ENCODE measurements at regions not wholly inside any gene's neighbourhood (a gene's known extent, or its start where the extent isn't known, plus 50 kb on each side); places are given as distances from the start of the nearest gene placed in this dataset.
"Not testable (repeated sequence)": the region's sequence is repeated elsewhere in the genome, so short reads cannot be mapped to it uniquely, and the experiment has no call there.

- not testable (repeated sequence) for DNase-seq (ENCODE audit: low read depth in 2 of 2, low spot score in 1 of 2)
Measured at GRCh38 chr13:90734497-90734896, 613.0 kb upstream of the MIR17HG start.

- no peak for DNase-seq (ENCODE audit: low read depth in 2 of 2, low spot score in 1 of 2)
Measured at GRCh38 chr13:90738881-90739280, 608.6 kb upstream of the MIR17HG start.

GRCh38 chr13:90740099-90740498 is 607.4 kb upstream of the MIR17HG start:
- no peak for DNase-seq (ENCODE audit: low read depth in 2 of 2, low spot score in 1 of 2)

- DNase-seq (ENCODE audit: low read depth in 2 of 2, low spot score in 1 of 2) = no peak
Measured at GRCh38 chr13:90742381-90742780, 605.1 kb upstream of the MIR17HG start.

GRCh38 chr13:90746230-90746629 is 601.3 kb upstream of the MIR17HG start:
- DNase-seq (ENCODE audit: low read depth in 2 of 2, low spot score in 1 of 2) = no peak

GRCh38 chr13:90750021-90750420 is 597.5 kb upstream of the MIR17HG start:
- DNase-seq (ENCODE audit: low read depth in 2 of 2, low spot score in 1 of 2) = no peak

GRCh38 chr13:90751026-90751425 is 596.5 kb upstream of the MIR17HG start:
- DNase-seq (ENCODE audit: low read depth in 2 of 2, low spot score in 1 of 2) = no peak

GRCh38 chr13:90752070-90752469 is 595.4 kb upstream of the MIR17HG start:
- DNase-seq (ENCODE audit: low read depth in 2 of 2, low spot score in 1 of 2) = no peak

GRCh38 chr13:90757127-90757680 is 590.3 kb upstream of the MIR17HG start:
- no peak for DNase-seq (ENCODE audit: low read depth in 2 of 2, low spot score in 1 of 2)

- no peak for DNase-seq (ENCODE audit: low read depth in 2 of 2, low spot score in 1 of 2)
Measured at GRCh38 chr13:90760639-90761038, 586.8 kb upstream of the MIR17HG start.

- no peak for DNase-seq (ENCODE audit: low read depth in 2 of 2, low spot score in 1 of 2)
Measured at GRCh38 chr13:90763476-90764150, 583.9 kb upstream of the MIR17HG start.

GRCh38 chr13:90766386-90766902 is 581.0 kb upstream of the MIR17HG start:
- DNase-seq (ENCODE audit: low read depth in 2 of 2, low spot score in 1 of 2) = no peak

- no peak for DNase-seq (ENCODE audit: low read depth in 2 of 2, low spot score in 1 of 2)
Measured at GRCh38 chr13:90768116-90768515, 579.4 kb upstream of the MIR17HG start.

- no peak for DNase-seq (ENCODE audit: low read depth in 2 of 2, low spot score in 1 of 2)
Measured at GRCh38 chr13:90769387-90769786, 578.1 kb upstream of the MIR17HG start.

- no peak for DNase-seq (ENCODE audit: low read depth in 2 of 2, low spot score in 1 of 2)
Measured at GRCh38 chr13:90770334-90770733, 577.2 kb upstream of the MIR17HG start.

GRCh38 chr13:90773681-90774080 is 573.8 kb upstream of the MIR17HG start:
- DNase-seq (ENCODE audit: low read depth in 2 of 2, low spot score in 1 of 2) = no peak

- no peak for DNase-seq (ENCODE audit: low read depth in 2 of 2, low spot score in 1 of 2)
Measured at GRCh38 chr13:90776051-90776748, 571.3 kb upstream of the MIR17HG start.

GRCh38 chr13:90783273-90783672 is 564.2 kb upstream of the MIR17HG start:
- DNase-seq (ENCODE audit: low read depth in 2 of 2, low spot score in 1 of 2) = no peak

- no peak for DNase-seq (ENCODE audit: low read depth in 2 of 2, low spot score in 1 of 2)
Measured at GRCh38 chr13:90787007-90787406, 560.5 kb upstream of the MIR17HG start.

- no peak for DNase-seq (ENCODE audit: low read depth in 2 of 2, low spot score in 1 of 2)
Measured at GRCh38 chr13:90792335-90792734, 555.2 kb upstream of the MIR17HG start.

GRCh38 chr13:90793261-90793820 is 554.1 kb upstream of the MIR17HG start:
- DNase-seq (ENCODE audit: low read depth in 2 of 2, low spot score in 1 of 2) = no peak

GRCh38 chr13:90796474-90796873 is 551.0 kb upstream of the MIR17HG start:
- DNase-seq (ENCODE audit: low read depth in 2 of 2, low spot score in 1 of 2) = no peak
